Keratinocyte (primary cell): ENCODE measurements at regions not wholly inside any gene's neighbourhood (a gene's known extent, or its start where the extent isn't known, plus 50 kb on each side); places are given as distances from the start of the nearest gene placed in this dataset.

ENCODE experiments used
- CTCF ChIP-seq, 3 experiments: IDR thresholded peaks in 1 of 3; conservative IDR thresholded peaks in 1 of 3; optimal IDR thresholded peaks in 1 of 3; 2 replicates in 2 of 3; 3 replicates in 1 of 3; pipeline versions ENCODE3 to v1.5.1; 2011; ENCODE audit warnings: low read length in 3 of 3, mild to moderate bottlenecking in 3 of 3, moderate library complexity in 2 of 3, control low read depth in 1 of 3, inconsistent platforms in 1 of 3; ENCODE audit not compliant: insufficient read depth in 2 of 3; ENCODE audit errors: extremely low read depth in 1 of 3
- EZH2 ChIP-seq: IDR thresholded peaks from one replicate; pipeline ENCODE4 v1.6.1; 2012; ENCODE audit warnings: inconsistent platforms, mild to moderate bottlenecking, low read length, moderate library complexity

- TF ChIP-seq CTCF (optimal IDR thresholded peaks at IDR 0.05 in 1 of 3, IDR thresholded peaks at IDR 0.05 in 1 of 3, conservative IDR thresholded peaks at IDR 0.05 in 1 of 3; ENCODE audit: extremely low read depth in 1 of 3, insufficient read depth in 2 of 3, low read length in 3 of 3) (no peak), EZH2 (no peak)
These were observed 101.3 kb upstream of the DPH6 start for GRCh38 chr15:35647303-35647702.
